SK-N-SH treated with all-trans-retinoic acid at 6 μM for 48 hours (cell line): ENCODE measurements at regions not wholly inside any gene's neighbourhood (a gene's known extent, or its start where the extent isn't known, plus 50 kb on each side); places are given as distances from the start of the nearest gene placed in this dataset.

ENCODE experiments used
- ATAC-seq: fragments of 200-7000 bp; cut with Tn5 transposase; 3 replicates; pipeline ENCODE4 v1.9.1; 2020; ENCODE audit warnings: mild to moderate bottlenecking, moderate library complexity
- ARNTL ChIP-seq: fragments of 450-650 bp; formaldehyde crosslinking; IDR thresholded peaks from 2 replicates; pipeline ENCODE4 v1.5.0; 2020; ENCODE audit warnings: low read depth, mild to moderate bottlenecking, moderate library complexity, borderline replicate concordance
- BACH2 ChIP-seq: fragments of 250-450 bp; sonication (Bioruptor Pico); IDR thresholded peaks from 2 replicates; pipeline ENCODE4 v1.9.0; 2021; ENCODE audit warnings: mild to moderate bottlenecking, borderline replicate concordance
- CREB5 ChIP-seq: fragments of 250-450 bp; sonication (Bioruptor Pico); IDR thresholded peaks from 2 replicates; pipeline ENCODE4 v1.5.1; 2020; ENCODE audit warnings: low read depth, mild to moderate bottlenecking, moderate library complexity
- CSRNP3 ChIP-seq: fragments of 250-450 bp; sonication (Bioruptor Pico); IDR thresholded peaks from 2 replicates; pipeline ENCODE4 v1.5.1; 2021; ENCODE audit warnings: mild to moderate bottlenecking, moderate library complexity
- ESRRG ChIP-seq: fragments of 250-450 bp; sonication (Bioruptor Pico); IDR thresholded peaks from 2 replicates; pipeline ENCODE4 v1.6.1; 2021; ENCODE audit warnings: mild to moderate bottlenecking
- GLIS3 ChIP-seq: fragments of 250-450 bp; sonication (Bioruptor Pico); IDR thresholded peaks from 2 replicates; pipeline ENCODE4 v1.5.0; 2020; ENCODE audit warnings: mild to moderate bottlenecking, moderate library complexity
- ISL1 ChIP-seq: fragments of 250-450 bp; sonication (Bioruptor Pico); IDR thresholded peaks from 2 replicates; pipeline ENCODE4 v2.1.2; 2022; ENCODE audit warnings: mild to moderate bottlenecking, moderate library complexity
- OSR1 ChIP-seq: fragments of 250-450 bp; sonication (Bioruptor Pico); IDR thresholded peaks from 2 replicates; pipeline ENCODE4 v1.8.0; 2022; ENCODE audit warnings: moderate library complexity, mild to moderate bottlenecking, inconsistent platforms
- PATZ1 ChIP-seq: fragments of 250-450 bp; sonication (Bioruptor Pico); IDR thresholded peaks from 2 replicates; pipeline ENCODE4 v1.8.0; 2020; ENCODE audit warnings: mild to moderate bottlenecking, moderate library complexity, borderline replicate concordance
- POU6F1 ChIP-seq: fragments of 250-450 bp; sonication (Bioruptor Pico); IDR thresholded peaks from 2 replicates; pipeline ENCODE4 v1.8.0; 2021; ENCODE audit warnings: low read depth, mild to moderate bottlenecking, moderate library complexity, borderline replicate concordance
- PPARA ChIP-seq: fragments of 250-450 bp; sonication (Bioruptor Pico); IDR thresholded peaks from 2 replicates; pipeline ENCODE4 v1.5.0; 2020; ENCODE audit warnings: mild to moderate bottlenecking, borderline replicate concordance
- RARB ChIP-seq: fragments of 250-450 bp; sonication (Bioruptor Pico); IDR thresholded peaks from 2 replicates; pipeline ENCODE4 v1.8.0; 2021; ENCODE audit warnings: mild to moderate bottlenecking, moderate library complexity
- SNAI2 ChIP-seq: fragments of 250-450 bp; sonication (Bioruptor Pico); IDR thresholded peaks from 2 replicates; pipeline ENCODE4 v1.5.0; 2020; ENCODE audit warnings: mild to moderate bottlenecking, moderate library complexity
- TCF4 ChIP-seq: fragments of 250-450 bp; sonication (Bioruptor Pico); IDR thresholded peaks from 2 replicates; pipeline ENCODE4 v1.8.0; 2021; ENCODE audit warnings: mild to moderate bottlenecking, moderate library complexity, borderline replicate concordance
- TOX ChIP-seq: fragments of 250-450 bp; sonication (Bioruptor Pico); IDR thresholded peaks from 2 replicates; pipeline ENCODE4 v1.8.0; 2021; ENCODE audit warnings: mild to moderate bottlenecking, moderate library complexity, borderline replicate concordance
- TSHZ2 ChIP-seq: fragments of 250-450 bp; sonication (Bioruptor Pico); IDR thresholded peaks from 2 replicates; pipeline ENCODE4 v1.5.0; 2020; ENCODE audit warnings: mild to moderate bottlenecking, moderate library complexity
- ZC3H10 ChIP-seq: fragments of 250-450 bp; sonication (Bioruptor Pico); IDR thresholded peaks from 2 replicates; pipeline ENCODE4 v1.5.1; 2021; ENCODE audit warnings: mild to moderate bottlenecking, moderate library complexity
- ZFP3 ChIP-seq: fragments of 250-450 bp; sonication (Bioruptor Pico); IDR thresholded peaks from 2 replicates; pipeline ENCODE4 v1.5.0; 2020; ENCODE audit warnings: mild to moderate bottlenecking, moderate library complexity
- ZFP30 ChIP-seq: fragments of 450-650 bp; formaldehyde crosslinking; IDR thresholded peaks from 2 replicates; pipeline ENCODE4 v1.5.0; 2022; ENCODE audit warnings: mild to moderate bottlenecking, moderate library complexity
- ZNF565 ChIP-seq: fragments of 450-650 bp; formaldehyde crosslinking; conservative IDR thresholded peaks from 2 replicates; pipeline ENCODE4 v1.5.0; 2020; ENCODE audit warnings: low read depth, mild to moderate bottlenecking, moderate library complexity
- ZNF70 ChIP-seq: fragments of 450-650 bp; formaldehyde crosslinking; IDR thresholded peaks from 2 replicates; pipeline ENCODE4 v1.5.0; 2020; ENCODE audit warnings: mild to moderate bottlenecking, moderate library complexity
- ZNF8 ChIP-seq: fragments of 450-650 bp; formaldehyde crosslinking; IDR thresholded peaks from 2 replicates; pipeline ENCODE4 v1.5.0; 2020; ENCODE audit warnings: mild to moderate bottlenecking, moderate library complexity

GRCh38 chr10:75347186-75347585 lies 54.4 kb downstream of the ZNF503 start:
- no peak for TF ChIP-seq ZNF565
- TF ChIP-seq ZNF70 (CRISPR knock-in tag) = no peak
- no peak for TF ChIP-seq ARNTL
- no peak for TF ChIP-seq PPARA (CRISPR knock-in tag)
- TF ChIP-seq PATZ1 (CRISPR knock-in tag) = no peak
- TF ChIP-seq TCF4 = no peak
- TF ChIP-seq CREB5 = no peak
- no peak for TF ChIP-seq BACH2
- no peak for TF ChIP-seq RARB (CRISPR knock-in tag)
- no peak for TF ChIP-seq CSRNP3
- no peak for TF ChIP-seq POU6F1 (CRISPR knock-in tag)
- TF ChIP-seq OSR1 (CRISPR knock-in tag) = no peak
- TF ChIP-seq GLIS3 = no peak
- no peak for TF ChIP-seq TSHZ2
- no peak for TF ChIP-seq ZNF8
- TF ChIP-seq ZFP30 = no peak
- no peak for TF ChIP-seq ZFP3
- no peak for TF ChIP-seq ISL1 (CRISPR knock-in tag)
- TF ChIP-seq TOX = no peak
- no peak for ATAC-seq

- TF ChIP-seq BACH2 (no peak), ESRRG (no peak), ISL1 (CRISPR knock-in tag) (no peak), SNAI2 (no peak), TOX (no peak), ZNF565 (no peak), ARNTL (no peak), CREB5 (no peak), ZNF8 (no peak), TSHZ2 (no peak), PPARA (CRISPR knock-in tag) (no peak), ZNF70 (CRISPR knock-in tag) (no peak), CSRNP3 (no peak), ZC3H10 (CRISPR knock-in tag) (no peak), ZFP30 (no peak), GLIS3 (no peak), TCF4 (no peak), OSR1 (CRISPR knock-in tag) (no peak)
- ATAC-seq = no peak
Measured at GRCh38 chr10:75345738-75346137, 55.8 kb downstream of the ZNF503 start.
